Left kidney (tissue), 1 donor: ENCODE measurements at regions not wholly inside any gene's neighbourhood (a gene's known extent, or its start where the extent isn't known, plus 50 kb on each side); places are given as distances from the start of the nearest gene placed in this dataset.
A peak's percentile ranks its signal among the peaks of the same experiment; 100 is the strongest.

ENCODE experiments used
- DNase-seq: peaks from one replicate; pipeline ENCODE4 v3.0.0-alpha.2; 2013

DNA sequence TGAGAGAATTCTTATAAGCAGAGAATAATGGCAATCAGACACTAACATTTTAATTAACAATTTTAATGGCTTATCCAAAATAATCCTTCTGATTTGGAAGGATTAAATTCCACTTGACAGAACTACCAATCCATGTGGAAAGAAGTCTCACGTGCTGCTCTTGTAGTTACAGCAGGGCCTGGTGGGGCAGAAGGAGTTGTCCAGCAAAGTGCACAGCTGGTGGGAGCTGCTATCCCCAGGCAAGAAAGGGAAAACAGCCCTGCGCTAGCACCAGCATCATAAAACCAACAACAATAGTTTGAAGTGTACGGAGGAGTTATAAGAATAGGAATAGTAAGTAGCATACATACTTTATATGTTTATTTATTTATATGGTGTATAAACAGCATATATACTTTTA is 127.4 kb upstream of the TRIM2 start:
- DNase-seq: no peak

- no peak for DNase-seq
These were observed 124.3 kb upstream of the TRIM2 start for GRCh38 chr4:153079857-153080391.

DNA sequence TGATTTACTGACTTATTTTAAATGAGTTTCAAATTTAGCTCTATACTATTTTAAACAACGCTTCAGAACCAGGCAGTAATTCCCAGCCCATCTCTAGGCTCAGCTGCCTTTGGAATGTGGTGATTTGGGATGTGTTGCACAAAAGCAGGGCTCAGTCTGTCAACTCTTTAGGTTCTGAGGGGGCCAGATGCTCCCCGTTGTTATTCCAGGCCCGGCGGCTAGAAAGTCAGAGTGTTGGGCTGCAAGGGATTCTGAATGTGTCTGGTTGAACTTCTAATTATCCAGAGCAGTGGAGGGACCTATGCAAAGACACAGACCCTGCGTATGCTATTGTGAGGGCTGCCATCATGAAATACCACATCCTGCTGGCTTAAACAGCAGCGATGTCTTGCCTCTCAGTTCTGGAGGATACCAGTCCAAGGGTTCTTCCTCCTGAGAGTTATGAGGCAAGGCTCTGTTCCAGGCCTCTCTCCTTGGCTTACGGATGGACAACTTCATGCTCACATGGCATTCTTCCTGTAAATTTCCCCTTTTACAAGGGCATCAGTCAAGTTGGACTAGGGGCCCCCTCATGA is 123.2 kb upstream of the TRIM2 start:
- DNase-seq: no peak

- no peak for DNase-seq
These were observed 122.5 kb upstream of the TRIM2 start for GRCh38 chr4:153081693-153082092.

DNA sequence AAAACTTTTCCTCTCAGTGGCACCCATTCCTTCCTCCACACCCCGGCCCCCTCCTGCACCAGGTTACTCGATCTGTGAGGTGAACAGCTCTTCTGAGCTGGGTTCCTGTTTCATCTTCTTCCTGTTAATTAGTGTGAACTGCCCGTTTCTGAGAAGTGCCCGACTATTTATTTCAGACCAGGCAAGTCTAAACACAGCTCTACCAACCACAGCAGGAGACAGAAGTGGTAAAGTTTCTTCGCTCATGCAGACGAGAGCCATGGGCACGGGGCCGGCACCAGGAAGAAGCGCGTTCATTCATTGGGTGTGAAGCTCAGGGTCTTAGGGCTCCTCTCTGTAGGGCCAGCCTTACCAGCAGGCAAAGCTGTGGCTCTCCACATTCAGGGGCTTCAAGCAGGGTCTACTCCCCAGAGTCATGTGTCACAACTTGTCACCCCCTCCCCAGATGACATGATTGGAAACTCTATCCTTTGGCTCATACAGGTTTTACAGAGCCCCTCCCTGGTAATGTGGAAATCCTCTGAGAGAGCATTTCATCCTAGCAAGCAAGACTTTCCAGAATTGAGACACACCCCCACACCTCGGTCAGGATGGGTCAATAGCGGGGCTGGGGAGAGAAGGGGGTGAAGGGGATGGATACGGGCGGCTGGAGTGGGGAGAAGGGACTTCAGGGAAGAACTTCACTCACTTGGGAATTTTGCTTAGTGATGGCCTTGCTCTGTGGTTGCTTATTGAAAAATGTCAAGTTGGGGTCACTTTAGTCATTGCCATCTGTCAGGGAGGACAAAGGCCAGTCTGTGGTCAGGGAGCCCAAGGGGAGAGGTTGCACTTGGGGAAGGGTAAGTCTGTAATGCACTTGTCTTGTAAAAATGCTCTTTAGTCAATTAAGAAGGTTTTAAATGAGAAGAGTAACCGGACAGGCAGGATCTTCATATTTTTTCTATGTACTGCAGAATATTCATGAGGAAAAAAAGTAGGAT is 121.6 kb upstream of the TRIM2 start:
- DNase-seq: no peak

- peak; percentile 80 for DNase-seq
These were observed 120.7 kb upstream of the TRIM2 start for GRCh38 chr4:153083447-153083947.

- no peak for DNase-seq
These were observed 119.8 kb upstream of the TRIM2 start for GRCh38 chr4:153084224-153084979.

- DNase-seq: peak; percentile 55
These were observed 119.1 kb upstream of the TRIM2 start for GRCh38 chr4:153084980-153085630.

GRCh38 chr4:153087671-153088194 is 116.5 kb upstream of the TRIM2 start:
- DNase-seq: no peak

DNA sequence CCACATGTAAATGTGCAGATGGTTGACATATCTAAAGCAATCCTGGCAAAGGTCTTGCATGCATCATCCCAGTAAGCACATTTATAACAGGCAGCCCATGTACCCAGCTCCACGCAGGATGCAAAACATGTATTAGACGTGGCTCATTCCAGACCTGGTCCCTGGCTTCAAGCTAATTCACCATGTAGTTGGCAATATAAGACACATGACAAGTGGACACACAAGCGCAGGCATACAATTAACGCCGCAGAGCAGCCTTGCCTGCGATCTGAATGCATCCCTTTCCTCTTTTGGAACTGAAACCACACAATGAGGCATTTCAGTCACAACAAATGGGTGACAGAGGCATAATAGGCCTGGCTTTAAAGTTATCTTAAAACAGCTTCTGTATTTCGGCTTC is 114.5 kb upstream of the TRIM2 start:
- DNase-seq: no peak

DNA sequence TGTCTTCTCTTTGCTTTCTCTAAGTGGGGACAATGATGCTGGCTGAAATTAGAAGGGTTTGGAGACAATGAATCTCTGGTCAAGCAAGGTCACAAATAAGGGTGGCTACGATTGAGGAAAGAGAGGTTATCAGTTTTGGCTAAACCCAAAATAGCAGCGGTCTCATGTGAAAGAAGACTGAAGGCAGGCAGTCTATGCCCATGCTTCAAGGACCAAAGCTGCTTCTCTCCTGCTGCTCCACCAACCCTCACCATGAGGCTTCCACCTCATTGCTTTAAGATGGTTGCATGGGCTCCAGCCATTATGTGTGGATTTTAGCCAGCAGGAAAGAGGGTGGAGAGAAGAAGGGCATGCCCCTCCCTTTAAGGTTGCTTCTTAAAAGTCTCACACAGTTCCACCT is 114.1 kb upstream of the TRIM2 start:
- no peak for DNase-seq

GRCh38 chr4:153090670-153091385 is 113.4 kb upstream of the TRIM2 start:
- DNase-seq: no peak

DNA sequence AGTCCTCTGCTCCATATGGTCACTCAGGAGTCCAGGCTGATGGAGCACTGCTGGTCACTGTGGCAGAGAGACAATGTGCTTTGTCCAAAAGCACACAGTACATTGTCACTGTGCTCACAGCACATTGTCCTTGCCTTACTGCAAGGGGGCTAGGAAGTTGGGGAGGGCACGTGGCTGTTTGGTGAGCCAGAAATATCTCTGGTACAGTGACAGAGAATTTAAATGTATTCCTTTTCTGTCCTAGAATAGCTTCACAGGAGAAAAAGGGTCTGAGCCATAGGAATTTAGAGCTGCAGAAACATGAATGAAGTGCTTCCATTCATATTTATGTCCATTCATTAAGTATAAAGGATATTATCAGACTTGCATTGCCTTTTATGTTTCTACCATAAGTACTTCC is 110.8 kb upstream of the TRIM2 start:
- DNase-seq: no peak

GRCh38 chr4:153093802-153094201 is 110.4 kb upstream of the TRIM2 start:
- DNase-seq: no peak

DNA sequence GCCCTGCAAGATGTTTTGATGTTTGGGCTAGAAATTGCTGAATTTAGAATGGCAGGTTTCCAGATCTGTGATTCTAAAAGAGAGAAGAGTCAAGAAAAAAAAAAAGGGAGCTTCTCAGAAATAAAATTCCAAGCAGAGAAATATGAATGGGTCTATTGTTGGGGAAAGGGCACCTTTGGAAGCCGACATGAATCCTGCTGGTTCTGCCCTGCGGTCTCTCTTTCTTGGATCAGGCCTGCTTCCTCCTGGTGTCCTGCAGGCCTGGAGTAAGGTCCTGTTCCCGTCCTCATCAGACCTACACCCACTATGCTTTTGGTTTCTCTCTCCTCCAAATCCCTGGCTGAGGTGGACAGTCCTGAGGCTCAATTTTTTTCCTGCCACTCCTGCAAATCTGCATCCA is 109.8 kb upstream of the TRIM2 start:
- no peak for DNase-seq

- DNase-seq: no peak
These were observed 108.6 kb upstream of the TRIM2 start for GRCh38 chr4:153095448-153096204.

DNA sequence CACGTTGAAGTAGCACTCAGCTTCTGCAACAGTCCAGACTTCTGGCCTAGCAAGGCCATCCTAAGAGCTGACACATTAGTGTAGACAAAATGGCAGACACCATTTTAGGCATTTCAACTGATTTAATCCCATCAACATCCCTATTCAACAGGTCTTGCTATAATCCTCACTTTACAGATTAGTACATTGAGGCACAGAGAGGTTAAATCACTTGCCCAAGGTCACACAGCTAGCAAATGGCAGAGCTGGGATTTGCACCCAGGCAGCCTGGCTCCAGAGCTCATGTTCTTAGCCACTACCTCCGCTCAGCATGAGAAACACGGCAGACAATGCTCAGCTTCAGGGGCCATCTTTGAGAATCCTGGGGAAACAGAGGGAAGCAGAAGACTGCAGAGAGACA is 107.9 kb upstream of the TRIM2 start:
- no peak for DNase-seq

GRCh38 chr4:153098427-153098826 is 105.8 kb upstream of the TRIM2 start:
- no peak for DNase-seq

GRCh38 chr4:153099391-153100140 is 104.7 kb upstream of the TRIM2 start:
- no peak for DNase-seq
